Spleen (tissue), 7 donors: ENCODE measurements at regions not wholly inside any gene's neighbourhood (a gene's known extent, or its start where the extent isn't known, plus 50 kb on each side); places are given as distances from the start of the nearest gene placed in this dataset.
"Not testable (repeated sequence)": the region's sequence is repeated elsewhere in the genome, so short reads cannot be mapped to it uniquely, and the experiment has no call there.

Experiments used
- POLR2A ChIP-seq, 3 donors: fragments of 450-650 bp; IDR thresholded peaks; one replicate each; pipeline ENCODE4 v1.5.1; 2017; ENCODE audit warnings: antibody characterized with exemption in 3 of 3, mild to moderate bottlenecking in 1 of 3
- POLR2AphosphoS5 ChIP-seq, 3 donors: sonication (generic); formaldehyde crosslinking; IDR thresholded peaks; one replicate each; pipeline ENCODE4 v1.5.1; 2017; ENCODE audit warnings: antibody characterized with exemption in 3 of 3
- TF ChIP-seq, protein P1 (sequence below), 11 experiments: fragments of 200-600 bp in 7 of 11; fragments of 450-650 bp in 4 of 11; sonication (generic) in 4 of 11; IDR thresholded peaks in 8 of 11; conservative IDR thresholded peaks in 3 of 11; 1 replicate in 7 of 11; 2 replicates in 4 of 11; pipeline versions ENCODE4 v1.4.0 to v1.8.0; 2016 to 2021; ENCODE audit warnings: antibody characterized with exemption in 11 of 11, inconsistent platforms in 4 of 11, mild to moderate bottlenecking in 1 of 11
- donor health status: DM: no; HTN: no; CAD: no; lungs with moderate emphysema.
- donor health status: DM: no; HTN: no; CAD: no.
- donor health status: DM: no; HTN: no; CAD: no.

DNA sequence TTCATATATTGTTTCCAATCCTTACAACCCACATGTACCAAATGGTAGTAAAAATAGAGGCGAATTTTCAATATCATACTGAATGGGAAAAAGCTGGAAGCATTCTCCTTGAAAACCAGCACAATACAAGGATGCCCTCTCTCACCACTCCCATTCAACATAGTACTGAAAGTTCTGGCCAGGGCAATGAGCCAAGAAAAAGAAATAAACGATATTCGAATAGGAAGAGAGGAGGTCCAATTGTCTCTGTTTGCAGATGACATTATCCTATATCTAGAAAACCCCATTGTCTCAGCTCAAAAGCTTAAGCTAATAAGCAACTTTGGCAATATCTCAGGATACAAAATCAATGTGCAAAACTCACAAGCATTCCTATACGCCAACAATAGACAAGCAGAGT lies 346.4 kb upstream of the JARID2 start:
- TF ChIP-seq POLR2AphosphoS5, POLR2A (IDR thresholded peaks at IDR 0.05): not testable (repeated sequence)
- TF ChIP-seq, protein P1, sequence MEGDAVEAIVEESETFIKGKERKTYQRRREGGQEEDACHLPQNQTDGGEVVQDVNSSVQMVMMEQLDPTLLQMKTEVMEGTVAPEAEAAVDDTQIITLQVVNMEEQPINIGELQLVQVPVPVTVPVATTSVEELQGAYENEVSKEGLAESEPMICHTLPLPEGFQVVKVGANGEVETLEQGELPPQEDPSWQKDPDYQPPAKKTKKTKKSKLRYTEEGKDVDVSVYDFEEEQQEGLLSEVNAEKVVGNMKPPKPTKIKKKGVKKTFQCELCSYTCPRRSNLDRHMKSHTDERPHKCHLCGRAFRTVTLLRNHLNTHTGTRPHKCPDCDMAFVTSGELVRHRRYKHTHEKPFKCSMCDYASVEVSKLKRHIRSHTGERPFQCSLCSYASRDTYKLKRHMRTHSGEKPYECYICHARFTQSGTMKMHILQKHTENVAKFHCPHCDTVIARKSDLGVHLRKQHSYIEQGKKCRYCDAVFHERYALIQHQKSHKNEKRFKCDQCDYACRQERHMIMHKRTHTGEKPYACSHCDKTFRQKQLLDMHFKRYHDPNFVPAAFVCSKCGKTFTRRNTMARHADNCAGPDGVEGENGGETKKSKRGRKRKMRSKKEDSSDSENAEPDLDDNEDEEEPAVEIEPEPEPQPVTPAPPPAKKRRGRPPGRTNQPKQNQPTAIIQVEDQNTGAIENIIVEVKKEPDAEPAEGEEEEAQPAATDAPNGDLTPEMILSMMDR (IDR thresholded peaks at IDR 0.05 in 8 of 11, conservative IDR thresholded peaks at IDR 0.05 in 3 of 11), result not testable (repeated sequence)
